NCI-H1436 (cell line): ENCODE measurements at regions not wholly inside any gene's neighbourhood (a gene's known extent, or its start where the extent isn't known, plus 50 kb on each side); places are given as distances from the start of the nearest gene placed in this dataset.
"Not testable (repeated sequence)": the region's sequence is repeated elsewhere in the genome, so short reads cannot be mapped to it uniquely, and the experiment has no call there.

Source experiments
- DNase-seq: peaks from one replicate; lab custom pipeline; 2025; lab: John Stamatoyannopoulos, UW

GRCh38 chr11:91481875-91482274 lies 742.7 kb upstream of the FAT3 start:
- not testable (repeated sequence) for DNase-seq

DNA sequence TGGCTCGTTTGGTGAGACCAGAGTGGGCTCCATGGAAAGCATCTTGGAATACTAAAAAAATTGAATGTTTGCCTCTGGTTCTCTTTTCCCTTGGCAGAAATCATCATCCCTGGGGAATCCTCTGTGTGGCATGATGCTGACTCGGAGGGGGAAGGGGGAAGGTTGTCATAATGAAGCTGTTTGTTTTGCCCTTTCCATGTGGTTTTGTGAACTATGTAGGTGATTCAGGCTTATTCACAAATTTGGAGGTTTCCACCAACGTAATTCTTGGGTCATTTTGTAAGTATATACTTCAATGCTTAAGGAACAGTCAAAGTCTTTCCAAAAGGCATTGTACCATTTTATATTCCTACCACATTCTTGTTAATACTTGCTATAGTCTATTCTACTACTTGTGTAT lies 754.0 kb upstream of the FAT3 start:
- no peak for DNase-seq

- no peak for DNase-seq
These were observed 764.8 kb upstream of the FAT3 start for GRCh38 chr11:91459840-91460239.

GRCh38 chr11:91446267-91446666 lies 778.4 kb upstream of the FAT3 start:
- no peak for DNase-seq

GRCh38 chr11:91435694-91436395 lies 788.8 kb upstream of the FAT3 start:
- no peak for DNase-seq

DNA sequence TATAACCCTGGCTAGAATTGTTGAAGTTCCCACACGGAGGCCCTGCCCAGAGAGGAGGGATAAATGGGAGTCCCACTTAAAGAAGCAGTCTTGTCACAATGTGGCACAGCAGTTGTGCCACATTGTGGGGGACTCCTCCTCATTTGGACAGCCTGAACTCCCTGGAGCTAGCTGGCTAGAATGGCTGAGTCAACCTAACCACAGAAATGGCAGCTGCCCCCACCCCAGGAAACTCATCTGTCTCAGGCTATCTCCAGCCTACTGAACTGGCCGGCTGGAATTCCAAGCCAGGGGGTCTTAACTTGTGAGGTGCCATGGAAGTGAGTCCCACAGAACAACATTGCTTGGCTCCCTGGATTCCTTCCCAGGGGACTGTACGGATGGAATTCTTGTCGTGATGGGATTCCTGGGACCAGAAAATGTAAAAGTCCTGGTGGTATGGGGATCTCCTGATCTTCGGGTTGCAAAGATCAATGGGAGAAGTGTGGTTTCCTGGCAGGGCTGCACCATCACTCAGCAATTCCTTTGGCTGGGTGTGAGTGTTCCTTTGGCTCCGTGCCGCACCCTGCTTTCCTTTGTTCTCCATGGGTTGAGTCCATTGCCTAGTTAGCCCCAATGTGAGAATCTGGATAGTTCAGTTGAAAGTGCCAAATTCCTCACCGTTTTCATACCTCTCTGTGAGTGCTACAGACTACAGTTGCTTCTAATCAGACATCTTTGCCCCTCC lies 791.2 kb upstream of the FAT3 start:
- no peak for DNase-seq

GRCh38 chr11:91421641-91422040 lies 803.0 kb upstream of the FAT3 start:
- DNase-seq, result no peak

GRCh38 chr11:91407842-91408241 lies 816.8 kb upstream of the FAT3 start:
- no peak for DNase-seq

- no peak for DNase-seq
These were observed 818.6 kb upstream of the FAT3 start for GRCh38 chr11:91406009-91406408.

DNA sequence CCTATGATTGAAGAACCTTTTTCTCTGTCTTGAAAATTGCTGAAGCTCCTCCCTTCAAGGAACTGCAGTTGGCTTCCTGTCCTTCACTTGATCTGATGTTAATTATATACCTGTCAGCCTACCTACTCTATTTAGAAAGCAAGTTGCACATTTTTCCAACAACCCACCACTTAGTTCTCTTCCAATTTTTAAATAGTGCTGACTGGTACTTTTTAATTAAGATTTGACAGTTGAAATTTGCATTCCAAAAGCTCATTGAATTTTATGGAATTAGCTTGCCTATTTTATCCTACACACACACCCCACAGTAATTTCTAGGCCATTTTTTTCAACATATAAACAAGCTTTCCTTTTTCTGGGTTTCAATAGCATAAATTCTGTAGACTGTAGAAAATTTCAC lies 820.3 kb upstream of the FAT3 start:
- DNase-seq, result no peak

GRCh38 chr11:91397134-91397468 lies 827.5 kb upstream of the FAT3 start:
- no peak for DNase-seq

- no peak for DNase-seq
These were observed 828.1 kb upstream of the FAT3 start for GRCh38 chr11:91396236-91397133.

- no peak for DNase-seq
These were observed 829.7 kb upstream of the FAT3 start for GRCh38 chr11:91394727-91395414.

DNA sequence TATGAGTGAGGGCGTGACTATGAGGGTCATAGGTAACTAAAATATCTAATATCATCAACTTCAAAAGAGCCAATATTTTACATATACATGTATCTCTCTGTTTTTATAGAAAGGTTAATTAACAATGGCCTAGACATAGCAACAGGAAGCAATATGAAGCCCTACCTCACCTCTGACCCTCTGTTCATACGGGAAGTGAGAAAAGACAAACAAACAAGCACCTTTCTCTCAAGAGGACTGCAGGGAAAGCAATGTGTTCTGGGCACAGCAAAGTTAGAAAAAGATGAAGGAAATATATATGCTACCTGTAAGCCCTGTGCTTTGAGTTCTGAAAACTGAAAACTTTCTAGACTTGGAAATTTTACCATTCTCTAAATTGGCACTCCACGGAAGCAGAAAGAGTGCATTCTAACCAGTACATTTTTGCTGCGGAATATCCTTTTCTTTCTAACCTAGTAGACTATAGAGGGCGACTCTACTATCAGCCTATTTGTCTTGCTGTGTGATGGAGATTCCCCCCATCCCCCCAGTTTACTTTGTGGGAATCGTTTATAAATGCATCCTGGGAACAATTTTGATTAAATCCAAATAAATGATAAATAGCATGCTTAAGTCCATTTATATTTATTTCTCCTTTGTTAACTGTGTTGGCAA lies 830.4 kb upstream of the FAT3 start:
- DNase-seq, result no peak

- DNase-seq, result no peak
These were observed 841.7 kb upstream of the FAT3 start for GRCh38 chr11:91382946-91383345.

DNA sequence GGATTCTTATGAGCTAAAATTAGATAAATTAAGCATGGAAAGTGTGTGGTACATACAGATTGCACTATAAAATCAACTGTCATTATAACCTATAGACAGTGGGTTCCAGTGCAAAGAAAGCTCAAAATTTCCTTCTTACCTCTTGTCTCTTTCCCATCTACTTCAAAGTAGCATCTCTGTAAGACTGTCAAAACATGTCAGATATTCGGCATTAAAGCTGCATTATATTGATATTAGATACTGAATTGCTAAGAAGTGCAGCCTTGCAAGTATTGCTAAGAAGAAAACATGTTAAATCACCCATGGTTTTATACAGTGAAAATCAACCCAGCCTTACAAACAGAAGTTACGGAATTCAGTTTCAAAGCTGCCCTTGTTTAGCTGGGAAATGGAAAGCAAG lies 849.8 kb upstream of the FAT3 start:
- no peak for DNase-seq

DNA sequence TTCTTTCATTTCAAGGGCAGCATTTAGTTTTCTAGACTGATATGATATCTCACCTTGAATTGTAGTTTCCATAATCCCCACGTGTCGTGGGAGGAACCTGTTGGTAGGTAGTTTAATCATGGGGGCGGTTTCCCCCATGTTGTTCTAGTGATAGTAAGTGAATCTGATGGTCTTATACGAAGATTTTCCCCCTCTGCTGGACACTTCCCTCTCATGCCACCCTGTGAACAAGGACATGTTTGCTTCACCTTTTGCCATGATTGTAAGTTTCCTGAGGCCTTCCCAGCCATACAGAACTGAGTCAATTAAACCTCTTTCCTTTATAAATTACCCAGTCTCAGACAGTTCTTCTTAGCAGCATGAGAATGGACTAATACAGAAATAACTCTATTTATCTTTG lies 851.1 kb upstream of the FAT3 start:
- DNase-seq, result no peak

- no peak for DNase-seq
These were observed 857.8 kb upstream of the FAT3 start for GRCh38 chr11:91366816-91367215.

DNA sequence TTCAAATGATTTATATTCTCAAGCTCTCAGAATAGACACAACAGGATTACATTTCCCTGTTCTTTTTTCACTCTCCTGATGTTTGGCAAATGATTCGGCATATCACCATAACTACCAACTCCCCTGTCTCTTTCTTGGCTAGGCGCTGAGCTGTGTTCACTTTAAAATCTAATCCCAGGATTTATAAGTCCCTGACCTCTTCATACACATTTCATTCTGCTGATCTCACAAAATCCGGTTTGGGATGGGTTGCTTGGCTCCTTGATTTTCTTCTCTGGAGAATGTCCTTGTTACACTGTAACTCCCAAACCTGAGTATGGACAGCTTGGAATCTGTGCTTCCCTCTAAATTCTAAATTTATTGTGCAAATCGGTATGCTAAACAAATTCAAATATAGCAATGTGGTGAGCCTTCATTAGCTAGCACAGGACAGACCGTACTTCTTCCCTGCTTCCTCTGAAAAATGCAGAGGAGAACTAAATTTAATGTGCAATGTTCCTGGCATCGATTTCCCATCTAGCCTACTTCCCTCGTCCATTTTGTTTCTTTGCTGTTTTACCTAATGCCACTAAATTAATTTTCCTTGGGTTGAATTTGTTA lies 858.5 kb upstream of the FAT3 start:
- no peak for DNase-seq

GRCh38 chr11:91350931-91351330 lies 873.7 kb upstream of the FAT3 start:
- no peak for DNase-seq

DNA sequence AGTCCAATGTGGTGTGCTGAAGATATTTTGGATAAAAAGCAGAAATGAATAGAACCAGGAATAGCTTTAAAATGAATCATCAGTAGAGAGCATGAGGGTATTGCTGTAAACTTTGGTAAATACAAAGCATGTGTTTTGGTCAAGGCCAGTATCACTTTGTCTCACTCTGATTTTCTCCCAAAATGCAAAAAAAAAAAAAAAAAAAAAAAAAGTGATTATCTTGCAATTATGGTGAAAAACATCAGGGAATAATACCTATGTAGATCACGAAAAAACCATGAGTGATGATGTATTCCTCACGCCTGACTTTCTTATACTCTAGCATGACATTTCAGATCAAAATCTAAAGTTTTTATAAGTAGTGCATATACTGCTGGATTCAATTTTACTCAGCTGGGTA lies 897.9 kb upstream of the FAT3 start:
- DNase-seq, result no peak
